GM18511 (cell line): ENCODE measurements at regions not wholly inside any gene's neighbourhood (a gene's known extent, or its start where the extent isn't known, plus 50 kb on each side); places are given as distances from the start of the nearest gene placed in this dataset.
A peak's percentile ranks its signal among the peaks of the same experiment; 100 is the strongest.

Experiments
- ATAC-seq: cut with Tn5 transposase; IDR thresholded peaks from one replicate; pipeline ENCODE4 v1.9.1; 2021; ENCODE audit warnings: mild to moderate bottlenecking, moderate library complexity; ENCODE audit not compliant: unreplicated experiment

GRCh38 chr12:125267114-125267513 is 201.9 kb downstream of the AACS start:
- ATAC-seq = no peak

GRCh38 chr12:125269276-125269675 is 204.0 kb downstream of the AACS start:
- no peak for ATAC-seq

GRCh38 chr12:125271892-125272291 is 206.7 kb downstream of the AACS start:
- no peak for ATAC-seq

GRCh38 chr12:125272383-125272933 is 207.2 kb downstream of the AACS start:
- no peak for ATAC-seq

- no peak for ATAC-seq
These were observed 211.3 kb downstream of the AACS start for GRCh38 chr12:125276567-125276966.

- ATAC-seq = no peak
These were observed 215.5 kb downstream of the AACS start for GRCh38 chr12:125280482-125281377.

GRCh38 chr12:125282921-125283320 is 217.7 kb downstream of the AACS start:
- ATAC-seq = no peak

GRCh38 chr12:125283521-125283920 is 218.3 kb downstream of the AACS start:
- no peak for ATAC-seq

GRCh38 chr12:125284087-125284486 is 218.9 kb downstream of the AACS start:
- no peak for ATAC-seq

- no peak for ATAC-seq
These were observed 219.9 kb downstream of the AACS start for GRCh38 chr12:125284945-125285685.

- ATAC-seq = no peak
These were observed 220.9 kb downstream of the AACS start for GRCh38 chr12:125286005-125286727.

- peak; percentile 79 for ATAC-seq
These were observed 222.1 kb downstream of the AACS start for GRCh38 chr12:125287155-125287847.

GRCh38 chr12:125288931-125289928 is 224.0 kb downstream of the AACS start:
- ATAC-seq = no peak

- ATAC-seq = no peak
These were observed 224.7 kb downstream of the AACS start for GRCh38 chr12:125289970-125290369.

GRCh38 chr12:125292700-125293099 is 227.5 kb downstream of the AACS start:
- ATAC-seq = no peak

- no peak for ATAC-seq
These were observed 230.3 kb downstream of the AACS start for GRCh38 chr12:125295550-125295949.

GRCh38 chr12:125296701-125297100 is 231.5 kb downstream of the AACS start:
- ATAC-seq = no peak

- ATAC-seq = no peak
These were observed 234.6 kb downstream of the AACS start for GRCh38 chr12:125299840-125300239.

GRCh38 chr12:125300249-125300648 is 235.0 kb downstream of the AACS start:
- ATAC-seq = no peak
